ENCODE measurements at regions not wholly inside any gene's neighbourhood (a gene's known extent, or its start where the extent isn't known, plus 50 kb on each side); places are given as distances from the start of the nearest gene placed in this dataset.
A peak's percentile ranks its signal among the peaks of the same experiment; 100 is the strongest.

- intact Hi-C loops (cut with micrococcal nuclease; ENCODE audit: unreplicated experiment) = no loop called here
- Histone ChIP-seq H3K4me1 (ENCODE audit: control insufficient read depth, insufficient read depth, low read length) (no peaks in the 10 kb centered on the region; the same call in 1 of the 2 replicates), H3K9me3 (ENCODE audit: control insufficient read depth, insufficient read depth, low read depth, low read length) (no peaks in the 10 kb centered on the region), H3K27me3 (ENCODE audit: control insufficient read depth, insufficient read depth, low read length) (no peaks in the 10 kb centered on the region), H3K36me3 (ENCODE audit: control insufficient read depth, insufficient read depth, low read length) (no peaks in the 10 kb centered on the region), H3K4me3 (ENCODE audit: low read depth in 2 of 2, low read length in 2 of 2) (no peak overlapping the region), H3K27ac (ENCODE audit: low read length) (no peak overlapping the region)
- BruUV-seq (replicated peaks) = no TSS peak
- ChIA-PET CTCF (no interaction called here), POLR2A (no interaction called here)
- ATAC-seq (no peak), DNase-seq (ENCODE audit: low read depth, low spot score) (no peak)
- in situ Hi-C loops (cut with HindIII; ENCODE audit: low pct_unique_long_range_greater_than_20kb, low sequenced_read_pairs) = no loop called here
- no peak for TF ChIP-seq SIN3A (IDR thresholded peaks at IDR 0.05; ENCODE audit: borderline replicate concordance, insufficient read depth, low read depth, low read length)
- no peak for TF ChIP-seq POLR2AphosphoS5 (IDR thresholded peaks at IDR 0.05; ENCODE audit: low read depth, low read length)
- no peak for TF ChIP-seq REST (IDR thresholded peaks at IDR 0.05; ENCODE audit: insufficient read depth in 1 of 2, low read depth in 2 of 2, low read length in 1 of 2)
- no peak for TF ChIP-seq TCF7L2 (IDR thresholded peaks at IDR 0.05; ENCODE audit: low read depth, low read length)
- no peak for TF ChIP-seq CTCF (IDR thresholded peaks at IDR 0.05)
Measured at GRCh38 chr5:125661584-125661983, 761.6 kb upstream of the GRAMD2B start.

DNA sequence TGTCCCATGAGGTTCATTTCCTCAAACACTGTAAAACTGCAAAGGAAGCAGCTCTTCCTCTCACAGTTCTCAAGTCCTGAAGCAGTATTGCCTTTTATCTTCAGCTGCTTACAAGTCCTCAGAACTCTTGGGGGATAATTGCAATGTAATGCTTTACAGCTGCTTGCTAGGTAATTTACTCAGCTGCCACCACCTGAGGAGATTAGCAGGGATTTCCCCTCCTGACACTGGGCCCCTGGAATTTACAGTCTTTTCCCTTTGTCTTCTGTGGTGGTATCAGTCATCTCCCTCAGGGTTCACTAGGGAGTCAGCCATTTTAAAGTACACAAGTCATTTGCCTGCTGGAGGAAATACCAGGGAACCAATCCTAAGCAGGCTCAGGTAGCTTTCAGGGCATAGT is 754.3 kb upstream of the GRAMD2B start:
- intact Hi-C loops (cut with micrococcal nuclease; ENCODE audit: unreplicated experiment) (no loop called here), in situ Hi-C loops (cut with HindIII; ENCODE audit: low pct_unique_long_range_greater_than_20kb, low sequenced_read_pairs) (no loop called here)
- ATAC-seq (peak; percentile 74), DNase-seq (ENCODE audit: low read depth, low spot score) (no peak)
- Histone ChIP-seq H3K27me3 (ENCODE audit: control insufficient read depth, insufficient read depth, low read length) (no peaks in the 10 kb centered on the region), H3K9me3 (ENCODE audit: control insufficient read depth, insufficient read depth, low read depth, low read length) (no peaks in the 10 kb centered on the region), H3K4me3 (ENCODE audit: low read depth in 2 of 2, low read length in 2 of 2) (no peak overlapping the region), H3K4me1 (ENCODE audit: control insufficient read depth, insufficient read depth, low read length) (no peaks in the 10 kb centered on the region; the same call in 1 of the 2 replicates), H3K27ac (ENCODE audit: low read length) (peak overlapping the region; percentile 37), H3K36me3 (ENCODE audit: control insufficient read depth, insufficient read depth, low read length) (no peaks in the 10 kb centered on the region)
- CTCF ChIA-PET = no interaction called here
- TF ChIP-seq REST (IDR thresholded peaks at IDR 0.05; ENCODE audit: insufficient read depth in 1 of 2, low read depth in 2 of 2, low read length in 1 of 2) = no peak
- peak; percentile 88 for TF ChIP-seq TCF7L2 (IDR thresholded peaks at IDR 0.05; ENCODE audit: low read depth, low read length)
- no peak for TF ChIP-seq SIN3A (IDR thresholded peaks at IDR 0.05; ENCODE audit: borderline replicate concordance, insufficient read depth, low read depth, low read length)
- no peak for TF ChIP-seq CTCF (IDR thresholded peaks at IDR 0.05)
- peak; percentile 46; the same call in 1 of the 2 replicates for TF ChIP-seq POLR2AphosphoS5 (IDR thresholded peaks at IDR 0.05; ENCODE audit: low read depth, low read length)
- no TSS peak for BruUV-seq (replicated peaks)
- POLR2A ChIA-PET = no interaction called here
